Parathyroid adenoma (tissue), 2 donors: ENCODE measurements at regions not wholly inside any gene's neighbourhood (a gene's known extent, or its start where the extent isn't known, plus 50 kb on each side); places are given as distances from the start of the nearest gene placed in this dataset.

ENCODE experiments used
- H2AFZ ChIP-seq: fragments of 300-600 bp; sonication (generic); one replicate; pipeline ENCODE4 v1.7.0; 2017; ENCODE audit warnings: antibody characterized with exemption, mild to moderate bottlenecking
- H3K27ac ChIP-seq: fragments of 300-600 bp; sonication (generic); one replicate; pipeline ENCODE4 v1.7.0; 2017
- H3K27me3 ChIP-seq: fragments of 300-600 bp; sonication (generic); one replicate; pipeline ENCODE4 v1.7.0; 2017; ENCODE audit warnings: low read length; ENCODE audit not compliant: control insufficient read depth, insufficient read depth
- H3K36me3 ChIP-seq: fragments of 300-600 bp; sonication (generic); one replicate; pipeline ENCODE4 v1.7.0; 2017; ENCODE audit warnings: low read length; ENCODE audit not compliant: control insufficient read depth, insufficient read depth
- H3K4me1 ChIP-seq: fragments of 300-600 bp; sonication (generic); one replicate; pipeline ENCODE4 v1.7.0; 2017; ENCODE audit warnings: control low read depth
- H3K4me2 ChIP-seq: fragments of 300-600 bp; sonication (generic); one replicate; pipeline ENCODE4 v1.7.0; 2017; ENCODE audit warnings: low read length
- H3K4me3 ChIP-seq: fragments of 300-600 bp; sonication (generic); one replicate; pipeline ENCODE4 v1.7.0; 2017; ENCODE audit warnings: low read depth, low read length
- H3K79me2 ChIP-seq: fragments of 300-600 bp; sonication (generic); one replicate; pipeline ENCODE4 v1.7.0; 2017; ENCODE audit warnings: control low read depth
- H3K9ac ChIP-seq: fragments of 300-600 bp; sonication (generic); one replicate; pipeline ENCODE4 v1.7.0; 2017; ENCODE audit warnings: mild to moderate bottlenecking
- H3K9me3 ChIP-seq: fragments of 300-600 bp; sonication (generic); one replicate; pipeline ENCODE4 v1.7.0; 2017; ENCODE audit warnings: low read length; ENCODE audit not compliant: control insufficient read depth
- CTCF ChIP-seq: fragments of 300-600 bp; sonication (generic); IDR thresholded peaks from one replicate; pipeline ENCODE4 v1.7.0; 2017; ENCODE audit warnings: antibody characterized with exemption, mild to moderate bottlenecking
- donor health status: primary hyperparathyroidism.

- H3K27ac ChIP-seq, result no peak overlapping the region
- no peaks in the 10 kb centered on the region for H3K4me1 ChIP-seq
- no peak overlapping the region for H3K4me3 ChIP-seq
- H2AFZ ChIP-seq, result no peak overlapping the region
- H3K27me3 ChIP-seq, result no peaks in the 10 kb centered on the region
- H3K9ac ChIP-seq, result no peak overlapping the region
- no peak for TF ChIP-seq CTCF
- no peaks in the 10 kb centered on the region for H3K36me3 ChIP-seq
- H3K79me2 ChIP-seq, result no peaks in the 10 kb centered on the region
- H3K4me2 ChIP-seq, result no peak overlapping the region
- no peaks in the 10 kb centered on the region for H3K9me3 ChIP-seq
Measured at GRCh38 chr20:10752206-10752605, 78.4 kb upstream of the JAG1 start.

GRCh38 chr20:10754824-10755223, 81.0 kb upstream of the JAG1 start:
- Histone ChIP-seq H3K27ac (no peak overlapping the region), H3K79me2 (no peaks in the 10 kb centered on the region), H3K27me3 (no peaks in the 10 kb centered on the region)

GRCh38 chr20:10758446-10758845, 84.6 kb upstream of the JAG1 start:
- no peaks in the 10 kb centered on the region for H3K79me2 ChIP-seq
- no peak overlapping the region for H3K9ac ChIP-seq
- no peak overlapping the region for H3K27ac ChIP-seq
- H3K27me3 ChIP-seq, result no peaks in the 10 kb centered on the region
- no peak overlapping the region for H2AFZ ChIP-seq
- TF ChIP-seq CTCF, result no peak
- no peak overlapping the region for H3K4me2 ChIP-seq
- H3K4me1 ChIP-seq, result no peaks in the 10 kb centered on the region
- H3K4me3 ChIP-seq, result no peak overlapping the region
- H3K36me3 ChIP-seq, result no peaks in the 10 kb centered on the region
- no peaks in the 10 kb centered on the region for H3K9me3 ChIP-seq

More at GRCh38 chr20:10754824-10755223, 81.0 kb upstream of the JAG1 start:
- Histone ChIP-seq H3K9ac (no peak overlapping the region), H3K4me2 (no peak overlapping the region), H3K9me3 (no peaks in the 10 kb centered on the region), H2AFZ (no peak overlapping the region), H3K4me1 (no peaks in the 10 kb centered on the region), H3K36me3 (no peaks in the 10 kb centered on the region), H3K4me3 (no peak overlapping the region)
- no peak for TF ChIP-seq CTCF

GRCh38 chr20:10761232-10761631, 87.4 kb upstream of the JAG1 start:
- Histone ChIP-seq H3K79me2 (no peaks in the 10 kb centered on the region), H3K4me3 (no peak overlapping the region), H3K27ac (no peak overlapping the region)

More at GRCh38 chr20:10761232-10761631, 87.4 kb upstream of the JAG1 start:
- Histone ChIP-seq H3K9me3 (no peaks in the 10 kb centered on the region), H3K4me2 (no peak overlapping the region), H3K36me3 (no peaks in the 10 kb centered on the region), H2AFZ (no peak overlapping the region), H3K9ac (no peak overlapping the region), H3K27me3 (no peaks in the 10 kb centered on the region), H3K4me1 (no peaks in the 10 kb centered on the region)
- TF ChIP-seq CTCF, result no peak
